Activated CD4-positive, alpha-beta memory T cell treated with anti-CD3 and anti-CD28 coated beads for 36 hours (primary cell): ENCODE measurements at regions not wholly inside any gene's neighbourhood (a gene's known extent, or its start where the extent isn't known, plus 50 kb on each side); places are given as distances from the start of the nearest gene placed in this dataset.

Source experiments
- CTCF ChIA-PET: fragments of 350-600 bp; sonication (Branson Sonifier 250); formaldehyde crosslinking; loops from one replicate; lab custom pipeline; 2021; ENCODE audit warnings: antibody characterized with exemption, inconsistent platforms; lab: Charles Lee
- POLR2A ChIA-PET: fragments of 350-600 bp; sonication (Branson Sonifier 250); formaldehyde crosslinking; loops from one replicate; lab custom pipeline; 2021; ENCODE audit warnings: antibody characterized with exemption; lab: Charles Lee
- DNase-seq: peaks from one replicate; pipeline ENCODE4 v3.0.0-alpha.2; 2020
- H3K27ac Mint-ChIP-seq: one replicate; pipeline ENCODE4 v1.8.0; 2021; ENCODE audit warnings: mixed read lengths
- H3K27me3 Mint-ChIP-seq: one replicate; pipeline ENCODE4 v1.8.0; 2021; ENCODE audit warnings: mixed read lengths
- H3K36me3 Mint-ChIP-seq: one replicate; pipeline ENCODE4 v1.8.0; 2021; ENCODE audit warnings: mixed read lengths
- H3K4me1 Mint-ChIP-seq: one replicate; pipeline ENCODE4 v1.8.0; 2021; ENCODE audit warnings: low read depth, mixed read lengths
- H3K4me3 Mint-ChIP-seq: one replicate; pipeline ENCODE4 v1.8.0; 2021; ENCODE audit warnings: mild to moderate bottlenecking, mixed read lengths
- H3K9me3 Mint-ChIP-seq: one replicate; pipeline ENCODE4 v1.8.0; 2021; ENCODE audit warnings: mixed read lengths
- intact Hi-C: fragments of 100-400 bp; cut with micrococcal nuclease; formaldehyde crosslinking; loops from one replicate; pipeline ENCODE4 v1.15.1; 2023

GRCh38 chr4:62865261-62865660 is 1544.0 kb downstream of the TECRL start:
- POLR2A ChIA-PET: no interaction called here
- CTCF ChIA-PET: no interaction called here
- Mint-ChIP-seq H3K9me3 (peaks cover 2% of the 10 kb centered on the region), H3K27ac (no peak overlapping the region), H3K4me1 (no peaks in the 10 kb centered on the region), H3K4me3 (no peak overlapping the region), H3K36me3 (no peaks in the 10 kb centered on the region), H3K27me3 (no peaks in the 10 kb centered on the region)
- intact Hi-C loops: no loop called here
- no peak for DNase-seq

DNA sequence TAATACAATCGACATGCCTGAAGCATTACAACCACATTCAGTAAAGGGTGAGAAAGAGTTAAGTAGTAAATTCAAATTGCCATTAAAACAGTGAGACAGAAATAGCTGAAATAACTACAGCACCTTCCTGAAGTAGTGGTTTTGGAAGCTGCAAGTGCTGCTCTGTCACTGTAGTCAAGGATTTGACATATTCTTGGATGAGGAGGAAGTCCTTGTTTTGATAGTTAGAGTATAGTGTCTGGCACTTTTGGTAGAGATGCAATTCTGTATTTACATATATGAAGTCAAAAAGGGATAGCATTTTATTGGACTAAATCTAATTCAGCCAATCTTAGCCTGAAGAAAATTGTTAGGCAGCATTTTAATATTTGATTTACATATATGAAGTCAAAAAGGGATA is 1559.6 kb downstream of the TECRL start:
- no peak for DNase-seq
- no peak overlapping the region for H3K4me3 Mint-ChIP-seq
- CTCF ChIA-PET: no interaction called here
- no peak overlapping the region for H3K27ac Mint-ChIP-seq
- no peaks in the 10 kb centered on the region for H3K27me3 Mint-ChIP-seq
- H3K4me1 Mint-ChIP-seq: no peaks in the 10 kb centered on the region
- intact Hi-C loops: no loop called here
- POLR2A ChIA-PET: no interaction called here
- no peaks in the 10 kb centered on the region for H3K36me3 Mint-ChIP-seq
- H3K9me3 Mint-ChIP-seq: peaks cover 16% of the 10 kb centered on the region

- no peak for DNase-seq
- H3K36me3 Mint-ChIP-seq: no peaks in the 10 kb centered on the region
- no peaks in the 10 kb centered on the region for H3K27me3 Mint-ChIP-seq
- H3K27ac Mint-ChIP-seq: no peak overlapping the region
- H3K9me3 Mint-ChIP-seq: peaks cover 13% of the 10 kb centered on the region
- no peaks in the 10 kb centered on the region for H3K4me1 Mint-ChIP-seq
- intact Hi-C loops: no loop called here
- POLR2A ChIA-PET: no interaction called here
- H3K4me3 Mint-ChIP-seq: no peak overlapping the region
- CTCF ChIA-PET: no interaction called here
Measured at GRCh38 chr4:62835631-62836030, 1573.6 kb downstream of the TECRL start.

DNA sequence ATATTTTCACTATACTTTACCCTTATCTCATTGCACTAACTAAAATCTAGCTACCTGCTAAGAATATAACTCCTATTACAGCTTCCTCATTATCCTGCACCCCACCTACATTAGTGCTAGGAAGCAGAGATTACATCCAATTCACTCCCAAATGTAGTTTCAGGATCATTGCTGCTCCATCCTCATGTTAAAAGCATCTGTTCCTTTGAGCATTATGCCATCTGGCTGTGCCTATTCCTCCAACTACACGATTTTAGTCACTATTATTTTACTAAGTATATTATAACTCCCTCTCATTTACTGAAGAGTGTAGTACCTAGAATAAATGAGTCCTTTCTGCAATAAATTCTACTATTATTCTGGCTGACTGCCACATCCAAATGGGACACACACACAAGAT is 1586.9 kb downstream of the TECRL start:
- POLR2A ChIA-PET: no interaction called here
- CTCF ChIA-PET: no interaction called here
- no peaks in the 10 kb centered on the region for H3K36me3 Mint-ChIP-seq
- H3K9me3 Mint-ChIP-seq: peaks cover 15% of the 10 kb centered on the region
- no peaks in the 10 kb centered on the region for H3K27me3 Mint-ChIP-seq
- H3K27ac Mint-ChIP-seq: no peak overlapping the region
- H3K4me3 Mint-ChIP-seq: no peak overlapping the region
- intact Hi-C loops: no loop called here
- H3K4me1 Mint-ChIP-seq: no peaks in the 10 kb centered on the region
- no peak for DNase-seq

- no peaks in the 10 kb centered on the region for H3K4me1 Mint-ChIP-seq
- no peak for DNase-seq
- no peaks in the 10 kb centered on the region for H3K27me3 Mint-ChIP-seq
- CTCF ChIA-PET: no interaction called here
- no peak overlapping the region for H3K27ac Mint-ChIP-seq
- POLR2A ChIA-PET: no interaction called here
- no peak overlapping the region for H3K4me3 Mint-ChIP-seq
- no peaks in the 10 kb centered on the region for H3K36me3 Mint-ChIP-seq
- intact Hi-C loops: no loop called here
- peaks cover 6% of the 10 kb centered on the region for H3K9me3 Mint-ChIP-seq
Measured at GRCh38 chr4:62816566-62816965, 1592.7 kb downstream of the TECRL start.

DNA sequence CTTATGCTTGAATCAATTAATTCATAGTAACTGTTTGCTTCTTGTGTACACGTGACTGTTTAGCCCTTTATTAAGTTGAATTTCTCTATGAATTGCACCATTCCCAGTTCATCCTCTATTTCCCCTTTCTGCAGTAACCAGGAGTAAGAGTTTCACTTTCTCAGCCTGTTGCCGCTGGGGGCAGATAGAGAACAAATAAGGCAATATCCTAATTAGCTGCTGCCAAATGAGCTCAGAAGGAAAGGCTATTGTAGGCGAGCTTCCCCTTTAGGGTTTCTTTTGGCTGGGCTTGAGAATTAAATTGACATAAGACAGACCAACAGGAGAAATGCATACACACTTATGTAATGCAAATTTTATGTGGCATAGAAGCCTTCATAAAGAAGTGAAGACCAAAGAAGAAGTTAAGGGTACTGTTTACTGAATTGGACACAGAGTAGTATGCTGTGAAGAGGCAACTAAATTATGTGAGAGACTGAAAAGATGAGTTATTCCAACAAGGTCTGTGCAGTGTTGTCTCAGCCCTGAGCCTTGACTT is 1594.7 kb downstream of the TECRL start:
- Mint-ChIP-seq H3K27me3 (no peaks in the 10 kb centered on the region), H3K36me3 (no peaks in the 10 kb centered on the region), H3K4me3 (no peak overlapping the region), H3K27ac (no peak overlapping the region), H3K9me3 (peaks cover 6% of the 10 kb centered on the region), H3K4me1 (no peaks in the 10 kb centered on the region)
- CTCF ChIA-PET: no interaction called here
- intact Hi-C loops: no loop called here
- DNase-seq: no peak
- POLR2A ChIA-PET: no interaction called here

GRCh38 chr4:62806816-62807215 is 1602.4 kb downstream of the TECRL start:
- H3K36me3 Mint-ChIP-seq: no peaks in the 10 kb centered on the region
- CTCF ChIA-PET: no interaction called here
- H3K9me3 Mint-ChIP-seq: peaks cover 16% of the 10 kb centered on the region
- intact Hi-C loops: no loop called here
- POLR2A ChIA-PET: no interaction called here
- H3K27me3 Mint-ChIP-seq: no peaks in the 10 kb centered on the region
- no peaks in the 10 kb centered on the region for H3K4me1 Mint-ChIP-seq
- DNase-seq: no peak
- no peak overlapping the region for H3K27ac Mint-ChIP-seq
- H3K4me3 Mint-ChIP-seq: no peak overlapping the region

DNA sequence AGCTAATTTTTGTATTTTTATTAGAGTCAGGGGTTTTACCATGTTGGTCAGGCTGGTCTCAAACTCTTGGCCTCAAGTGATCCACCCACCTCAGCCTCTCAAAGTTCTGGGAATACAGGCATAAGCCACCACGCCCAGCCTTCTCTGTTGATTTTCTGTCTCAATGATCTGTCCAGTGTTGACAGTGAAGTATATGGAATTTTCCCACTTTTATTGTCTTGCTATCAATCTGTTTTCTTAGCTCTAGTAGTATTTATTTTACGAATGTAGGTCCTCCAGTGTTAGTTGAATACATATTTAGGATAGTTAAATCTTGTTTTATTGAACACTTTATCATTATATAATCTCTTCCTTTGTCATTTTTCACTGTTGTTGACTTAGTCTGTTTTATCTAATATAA is 1603.9 kb downstream of the ADGRL3 start:
- CTCF ChIA-PET: no interaction called here
- intact Hi-C loops: no loop called here
- H3K27me3 Mint-ChIP-seq: no peaks in the 10 kb centered on the region
- no peaks in the 10 kb centered on the region for H3K36me3 Mint-ChIP-seq
- H3K27ac Mint-ChIP-seq: no peak overlapping the region
- no peak for DNase-seq
- POLR2A ChIA-PET: no interaction called here
- no peaks in the 10 kb centered on the region for H3K4me1 Mint-ChIP-seq
- H3K9me3 Mint-ChIP-seq: peaks cover 19% of the 10 kb centered on the region
- no peak overlapping the region for H3K4me3 Mint-ChIP-seq

DNA sequence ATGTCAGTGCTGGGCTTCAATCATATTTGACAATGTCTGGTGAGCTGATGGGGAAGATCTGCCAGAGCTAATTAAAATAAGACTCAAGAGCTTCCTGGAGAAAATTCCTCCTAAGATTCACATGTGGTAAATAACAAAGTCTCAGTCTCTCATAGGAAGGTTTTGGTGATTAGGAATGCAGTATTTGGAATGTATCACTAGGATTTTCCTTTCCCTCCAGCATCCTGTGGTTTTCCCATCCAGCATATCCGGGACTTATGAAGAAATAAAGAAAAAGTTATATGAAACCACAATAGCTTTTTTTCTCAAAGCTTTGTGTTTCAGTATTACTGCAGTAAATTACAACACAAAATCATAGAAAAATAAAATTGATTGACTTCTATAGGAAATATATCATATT is 1597.1 kb downstream of the ADGRL3 start:
- no peak overlapping the region for H3K27ac Mint-ChIP-seq
- no peaks in the 10 kb centered on the region for H3K4me1 Mint-ChIP-seq
- POLR2A ChIA-PET: no interaction called here
- no peak for DNase-seq
- H3K36me3 Mint-ChIP-seq: no peaks in the 10 kb centered on the region
- intact Hi-C loops: no loop called here
- H3K9me3 Mint-ChIP-seq: peaks cover 15% of the 10 kb centered on the region
- no peak overlapping the region for H3K4me3 Mint-ChIP-seq
- CTCF ChIA-PET: no interaction called here
- no peaks in the 10 kb centered on the region for H3K27me3 Mint-ChIP-seq

GRCh38 chr4:62791386-62791785 is 1591.3 kb downstream of the ADGRL3 start:
- intact Hi-C loops: no loop called here
- Mint-ChIP-seq H3K36me3 (no peaks in the 10 kb centered on the region), H3K27ac (no peak overlapping the region), H3K4me1 (no peaks in the 10 kb centered on the region), H3K27me3 (no peaks in the 10 kb centered on the region), H3K4me3 (no peak overlapping the region), H3K9me3 (peaks cover 9% of the 10 kb centered on the region)
- ChIA-PET CTCF (no interaction called here), POLR2A (no interaction called here)
- DNase-seq: no peak

- intact Hi-C loops: no loop called here
Measured at GRCh38 chr4:62771983-62772557, 1571.9 kb downstream of the ADGRL3 start.

DNA sequence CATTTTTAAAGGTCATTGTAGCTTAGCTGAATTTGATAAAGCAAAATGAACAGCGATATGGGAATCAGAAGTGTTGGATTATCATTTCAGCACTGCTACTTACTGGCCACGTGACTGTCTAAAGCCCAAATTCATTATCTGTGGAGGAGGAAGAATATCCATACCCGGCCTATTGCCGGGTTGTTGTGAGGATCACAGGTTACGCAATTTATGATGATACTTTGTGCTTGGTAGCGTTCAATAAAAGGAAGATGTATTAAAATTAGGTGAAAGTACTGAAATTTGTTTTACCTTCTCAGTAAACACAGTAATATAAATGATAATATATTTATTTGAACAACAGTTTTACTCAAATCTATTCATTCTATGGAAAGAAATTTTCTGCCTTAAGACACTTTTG is 1540.2 kb downstream of the ADGRL3 start:
- no peak for DNase-seq
- H3K36me3 Mint-ChIP-seq: no peaks in the 10 kb centered on the region
- ChIA-PET CTCF (no interaction called here), POLR2A (no interaction called here)
- H3K4me1 Mint-ChIP-seq: no peaks in the 10 kb centered on the region
- H3K9me3 Mint-ChIP-seq: peaks cover 24% of the 10 kb centered on the region
- no peaks in the 10 kb centered on the region for H3K27me3 Mint-ChIP-seq
- no peak overlapping the region for H3K27ac Mint-ChIP-seq
- no peak overlapping the region for H3K4me3 Mint-ChIP-seq
- intact Hi-C loops: no loop called here

More at GRCh38 chr4:62771983-62772557, 1571.9 kb downstream of the ADGRL3 start:
- no peaks in the 10 kb centered on the region for H3K27me3 Mint-ChIP-seq
- H3K27ac Mint-ChIP-seq: no peak overlapping the region
- H3K4me1 Mint-ChIP-seq: no peaks in the 10 kb centered on the region
- ChIA-PET POLR2A (no interaction called here), CTCF (no interaction called here)
- no peak overlapping the region for H3K4me3 Mint-ChIP-seq
- H3K9me3 Mint-ChIP-seq: peaks cover 19% of the 10 kb centered on the region
- H3K36me3 Mint-ChIP-seq: no peaks in the 10 kb centered on the region
- DNase-seq: no peak

- Mint-ChIP-seq H3K4me1 (no peaks in the 10 kb centered on the region), H3K9me3 (peaks cover 14% of the 10 kb centered on the region), H3K27me3 (no peaks in the 10 kb centered on the region), H3K4me3 (no peak overlapping the region), H3K27ac (no peak overlapping the region), H3K36me3 (no peaks in the 10 kb centered on the region)
- ChIA-PET CTCF (no interaction called here), POLR2A (no interaction called here)
- no peak for DNase-seq
- intact Hi-C loops: no loop called here
Measured at GRCh38 chr4:62717154-62717553, 1517.0 kb downstream of the ADGRL3 start.
